ENCODE measurements at regions not wholly inside any gene's neighbourhood (a gene's known extent, or its start where the extent isn't known, plus 50 kb on each side); places are given as distances from the start of the nearest gene placed in this dataset.

DNA sequence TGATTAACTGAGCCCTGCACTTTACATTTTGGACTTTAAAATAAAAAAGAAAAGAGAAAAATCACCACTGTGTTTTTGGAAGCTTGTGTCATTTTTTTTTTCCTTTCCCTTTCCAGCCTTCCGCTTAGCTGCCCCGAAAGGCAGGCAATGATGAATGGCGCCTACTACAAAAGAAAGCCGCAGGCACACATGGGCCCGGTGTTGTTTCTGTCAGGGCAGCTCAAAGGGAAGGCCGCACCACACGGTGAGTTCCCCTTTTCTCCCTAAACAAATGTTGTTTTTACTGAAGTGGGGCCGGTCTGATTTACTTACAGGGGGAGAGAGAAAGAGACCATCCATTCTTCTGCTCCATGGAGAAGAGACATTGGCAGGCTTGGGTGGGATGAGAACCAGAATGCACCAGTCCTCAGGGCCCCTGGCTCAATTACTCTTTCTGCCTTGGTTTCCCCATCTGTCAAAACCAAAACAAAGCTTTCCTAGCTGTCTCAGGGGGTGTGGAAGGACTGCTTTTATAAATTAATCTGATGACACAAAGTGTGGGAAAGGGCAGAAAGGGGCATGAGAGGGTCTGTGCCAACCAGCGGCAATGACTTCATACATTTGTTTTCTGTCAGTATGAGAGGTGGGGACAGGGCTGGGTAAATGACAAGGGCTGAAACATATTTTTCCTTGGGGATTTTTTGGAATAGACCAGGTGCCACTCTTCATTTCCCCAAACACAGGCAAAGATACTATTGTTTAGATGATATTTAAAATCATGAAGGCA, 91.4 kb upstream of the PLXNA2 start:
- H3K18ac ChIP-seq (ENCODE audit: low read depth in 1 of 2, low read length in 2 of 2): no peak overlapping the region
- no peak overlapping the region for H3K4me3 ChIP-seq (ENCODE audit: insufficient read depth in 1 of 2, low read depth in 1 of 2, low read length in 2 of 2)
- no peaks in the 10 kb centered on the region for H3K79me1 ChIP-seq (replicated peaks; ENCODE audit: low read length, poor library complexity, severe bottlenecking)
- H3K4ac ChIP-seq (ENCODE audit: low read depth in 1 of 2, low read length in 2 of 2): no peak overlapping the region
- H2BK5ac ChIP-seq (ENCODE audit: low read depth, low read length, poor library complexity, severe bottlenecking): no peak overlapping the region
- 86% methylated on average over 8 of the region's 9 CpGs for WGBS
- no peak overlapping the region for H2BK15ac ChIP-seq (ENCODE audit: low read depth, poor library complexity, severe bottlenecking)
- H3K27ac ChIP-seq (ENCODE audit: low read length, poor library complexity, severe bottlenecking): no peak overlapping the region
- no peaks in the 10 kb centered on the region for H3K9me3 ChIP-seq (ENCODE audit: control insufficient read depth, low read length)
- no peak overlapping the region for H4K8ac ChIP-seq (ENCODE audit: low read length)
- H4K91ac ChIP-seq (ENCODE audit: low read length): no peak overlapping the region
- H2AK5ac ChIP-seq (ENCODE audit: low read length, severe bottlenecking): no peak overlapping the region
- H3K4me1 ChIP-seq (ENCODE audit: control insufficient read depth, insufficient read depth, low read depth, low read length): no peaks in the 10 kb centered on the region
- DNase-seq: no peak
- no peak overlapping the region for H2BK12ac ChIP-seq (ENCODE audit: low read length in 2 of 2)
- H3K14ac ChIP-seq (ENCODE audit: low read length in 2 of 2): no peak overlapping the region
- H2BK120ac ChIP-seq (ENCODE audit: low read depth, low read length): no peak overlapping the region
- H3K4me2 ChIP-seq (ENCODE audit: low read length, poor library complexity, severe bottlenecking): no peak overlapping the region
- no peaks in the 10 kb centered on the region for H3K36me3 ChIP-seq (ENCODE audit: control insufficient read depth in 1 of 2, insufficient read depth in 2 of 2, low read depth in 1 of 2, low read length in 2 of 2)
- no peak overlapping the region for H2AFZ ChIP-seq (ENCODE audit: low read depth, low read length)
- no peak overlapping the region for H3K9ac ChIP-seq (ENCODE audit: low read length)
- H3K27me3 ChIP-seq (ENCODE audit: control insufficient read depth in 1 of 2, insufficient read depth in 1 of 2, low read length in 2 of 2): peaks cover 0 to 4% of the 10 kb centered on the region in 2 experiments
- no peak overlapping the region for H3K23ac ChIP-seq (ENCODE audit: low read length in 2 of 2)

- 81% methylated on average over 5 of the region's 6 CpGs for WGBS
- no peak overlapping the region for H2AFZ ChIP-seq (ENCODE audit: low read depth, low read length)
- H3K9ac ChIP-seq (ENCODE audit: low read length): no peak overlapping the region
- no peak overlapping the region for H3K18ac ChIP-seq (ENCODE audit: low read depth in 1 of 2, low read length in 2 of 2)
- H3K27ac ChIP-seq (ENCODE audit: low read length, poor library complexity, severe bottlenecking): no peak overlapping the region
- H2BK120ac ChIP-seq (ENCODE audit: low read depth, low read length): no peak overlapping the region
- no peak overlapping the region for H4K91ac ChIP-seq (ENCODE audit: low read length)
- no peak overlapping the region for H3K4ac ChIP-seq (ENCODE audit: low read depth in 1 of 2, low read length in 2 of 2)
- H2BK5ac ChIP-seq (ENCODE audit: low read depth, low read length, poor library complexity, severe bottlenecking): no peak overlapping the region
- H3K9me3 ChIP-seq (ENCODE audit: control insufficient read depth, low read length): no peaks in the 10 kb centered on the region
- H3K23ac ChIP-seq (ENCODE audit: low read length in 2 of 2): no peak overlapping the region
- H3K27me3 ChIP-seq (ENCODE audit: control insufficient read depth in 1 of 2, insufficient read depth in 1 of 2, low read length in 2 of 2): peaks cover 0 to 7% of the 10 kb centered on the region in 2 experiments
- H2AK5ac ChIP-seq (ENCODE audit: low read length, severe bottlenecking): no peak overlapping the region
- no peak overlapping the region for H3K4me3 ChIP-seq (ENCODE audit: insufficient read depth in 1 of 2, low read depth in 1 of 2, low read length in 2 of 2)
- no peak overlapping the region for H3K4me2 ChIP-seq (ENCODE audit: low read length, poor library complexity, severe bottlenecking)
- DNase-seq: no peak
- no peaks in the 10 kb centered on the region for H3K4me1 ChIP-seq (ENCODE audit: control insufficient read depth, insufficient read depth, low read depth, low read length)
- H3K14ac ChIP-seq (ENCODE audit: low read length in 2 of 2): no peak overlapping the region
- no peaks in the 10 kb centered on the region for H3K36me3 ChIP-seq (ENCODE audit: control insufficient read depth in 1 of 2, insufficient read depth in 2 of 2, low read depth in 1 of 2, low read length in 2 of 2)
- no peak overlapping the region for H2BK15ac ChIP-seq (ENCODE audit: low read depth, poor library complexity, severe bottlenecking)
- no peak overlapping the region for H4K8ac ChIP-seq (ENCODE audit: low read length)
- H3K79me1 ChIP-seq (replicated peaks; ENCODE audit: low read length, poor library complexity, severe bottlenecking): no peaks in the 10 kb centered on the region
- no peak overlapping the region for H2BK12ac ChIP-seq (ENCODE audit: low read length in 2 of 2)
Observed at GRCh38 chr1:208336137-208336518, 91.9 kb upstream of the PLXNA2 start.

- no peak overlapping the region for H4K91ac ChIP-seq (ENCODE audit: low read length)
- no peak overlapping the region for H2AFZ ChIP-seq (ENCODE audit: low read depth, low read length)
- no peaks in the 10 kb centered on the region for H3K36me3 ChIP-seq (ENCODE audit: control insufficient read depth in 1 of 2, insufficient read depth in 2 of 2, low read depth in 1 of 2, low read length in 2 of 2)
- no peak overlapping the region for H4K8ac ChIP-seq (ENCODE audit: low read length)
- H3K27ac ChIP-seq (ENCODE audit: low read length, poor library complexity, severe bottlenecking): no peak overlapping the region
- no peaks in the 10 kb centered on the region for H3K79me1 ChIP-seq (replicated peaks; ENCODE audit: low read length, poor library complexity, severe bottlenecking)
- H2BK5ac ChIP-seq (ENCODE audit: low read depth, low read length, poor library complexity, severe bottlenecking): no peak overlapping the region
- H3K14ac ChIP-seq (ENCODE audit: low read length in 2 of 2): no peak overlapping the region
- H2BK15ac ChIP-seq (ENCODE audit: low read depth, poor library complexity, severe bottlenecking): no peak overlapping the region
- 43% methylated on average over 2 of the region's 2 CpGs for WGBS
- H3K4me2 ChIP-seq (ENCODE audit: low read length, poor library complexity, severe bottlenecking): no peak overlapping the region
- H2AK5ac ChIP-seq (ENCODE audit: low read length, severe bottlenecking): no peak overlapping the region
- H3K4me1 ChIP-seq (ENCODE audit: control insufficient read depth, insufficient read depth, low read depth, low read length): no peaks in the 10 kb centered on the region
- peaks cover 4 to 7% of the 10 kb centered on the region in 2 experiments for H3K27me3 ChIP-seq (ENCODE audit: control insufficient read depth in 1 of 2, insufficient read depth in 1 of 2, low read length in 2 of 2)
- H3K4me3 ChIP-seq (ENCODE audit: insufficient read depth in 1 of 2, low read depth in 1 of 2, low read length in 2 of 2): no peak overlapping the region
- H2BK12ac ChIP-seq (ENCODE audit: low read length in 2 of 2): no peak overlapping the region
- H3K18ac ChIP-seq (ENCODE audit: low read depth in 1 of 2, low read length in 2 of 2): no peak overlapping the region
- H3K9me3 ChIP-seq (ENCODE audit: control insufficient read depth, low read length): no peaks in the 10 kb centered on the region
- no peak overlapping the region for H2BK120ac ChIP-seq (ENCODE audit: low read depth, low read length)
- no peak overlapping the region for H3K23ac ChIP-seq (ENCODE audit: low read length in 2 of 2)
- H3K4ac ChIP-seq (ENCODE audit: low read depth in 1 of 2, low read length in 2 of 2): no peak overlapping the region
- no peak for DNase-seq
- no peak overlapping the region for H3K9ac ChIP-seq (ENCODE audit: low read length)
Observed at GRCh38 chr1:208339911-208340310, 95.7 kb upstream of the PLXNA2 start.

- H3K4me3 ChIP-seq (ENCODE audit: insufficient read depth in 1 of 2, low read depth in 1 of 2, low read length in 2 of 2): no peak overlapping the region
- no peak overlapping the region for H2AK5ac ChIP-seq (ENCODE audit: low read length, severe bottlenecking)
- no peak for DNase-seq
- H2BK5ac ChIP-seq (ENCODE audit: low read depth, low read length, poor library complexity, severe bottlenecking): no peak overlapping the region
- no peak overlapping the region for H3K23ac ChIP-seq (ENCODE audit: low read length in 2 of 2)
- no peak overlapping the region for H3K14ac ChIP-seq (ENCODE audit: low read length in 2 of 2)
- H2BK12ac ChIP-seq (ENCODE audit: low read length in 2 of 2): no peak overlapping the region
- H2BK120ac ChIP-seq (ENCODE audit: low read depth, low read length): no peak overlapping the region
- H3K4ac ChIP-seq (ENCODE audit: low read depth in 1 of 2, low read length in 2 of 2): no peak overlapping the region
- 91% methylated on average over 1 of the region's 4 CpGs for WGBS
- no peak overlapping the region for H2BK15ac ChIP-seq (ENCODE audit: low read depth, poor library complexity, severe bottlenecking)
- no peak overlapping the region for H2AFZ ChIP-seq (ENCODE audit: low read depth, low read length)
- no peaks in the 10 kb centered on the region for H3K79me1 ChIP-seq (replicated peaks; ENCODE audit: low read length, poor library complexity, severe bottlenecking)
- H3K27ac ChIP-seq (ENCODE audit: low read length, poor library complexity, severe bottlenecking): no peak overlapping the region
- H3K9ac ChIP-seq (ENCODE audit: low read length): no peak overlapping the region
- no peak overlapping the region for H4K8ac ChIP-seq (ENCODE audit: low read length)
- H3K18ac ChIP-seq (ENCODE audit: low read depth in 1 of 2, low read length in 2 of 2): no peak overlapping the region
- H3K4me1 ChIP-seq (ENCODE audit: control insufficient read depth, insufficient read depth, low read depth, low read length): no peaks in the 10 kb centered on the region
- H4K91ac ChIP-seq (ENCODE audit: low read length): no peak overlapping the region
- no peak overlapping the region for H3K4me2 ChIP-seq (ENCODE audit: low read length, poor library complexity, severe bottlenecking)
- no peaks in the 10 kb centered on the region for H3K36me3 ChIP-seq (ENCODE audit: control insufficient read depth in 1 of 2, insufficient read depth in 2 of 2, low read depth in 1 of 2, low read length in 2 of 2)
- H3K27me3 ChIP-seq (ENCODE audit: control insufficient read depth in 1 of 2, insufficient read depth in 1 of 2, low read length in 2 of 2): peaks cover 4 to 8% of the 10 kb centered on the region in 2 experiments
- H3K9me3 ChIP-seq (ENCODE audit: control insufficient read depth, low read length): no peaks in the 10 kb centered on the region
Observed at GRCh38 chr1:208343226-208343625, 99.0 kb upstream of the PLXNA2 start.

Measured in mesenchymal stem cell (in vitro differentiated cells and primary cell).